HG02938 (cell line): ENCODE measurements at regions not wholly inside any gene's neighbourhood (a gene's known extent, or its start where the extent isn't known, plus 50 kb on each side); places are given as distances from the start of the nearest gene placed in this dataset.
"Not testable (repeated sequence)": the region's sequence is repeated elsewhere in the genome, so short reads cannot be mapped to it uniquely, and the experiment has no call there.

ENCODE experiments used
- ATAC-seq: cut with Tn5 transposase; IDR thresholded peaks from one replicate; pipeline ENCODE4 v1.9.1; 2021; ENCODE audit warnings: mild to moderate bottlenecking, moderate library complexity; ENCODE audit not compliant: unreplicated experiment

GRCh38 chr10:55180357-55180756, 379.3 kb upstream of the PCDH15 start:
- ATAC-seq: no peak

- no peak for ATAC-seq
These were observed 373.4 kb upstream of the PCDH15 start for GRCh38 chr10:55174419-55174818.

- no peak for ATAC-seq
These were observed 368.5 kb upstream of the PCDH15 start for GRCh38 chr10:55169493-55169892.

- ATAC-seq: no peak
These were observed 367.3 kb upstream of the PCDH15 start for GRCh38 chr10:55168343-55168742.

GRCh38 chr10:55163388-55163979, 362.5 kb upstream of the PCDH15 start:
- ATAC-seq: no peak

- not testable (repeated sequence) for ATAC-seq
These were observed 361.3 kb upstream of the PCDH15 start for GRCh38 chr10:55162321-55162720.

- no peak for ATAC-seq
These were observed 359.7 kb upstream of the PCDH15 start for GRCh38 chr10:55160655-55161283.

GRCh38 chr10:55158633-55159032, 357.6 kb upstream of the PCDH15 start:
- no peak for ATAC-seq

- ATAC-seq: no peak
These were observed 345.0 kb upstream of the PCDH15 start for GRCh38 chr10:55146032-55146431.

- ATAC-seq: no peak
These were observed 343.0 kb upstream of the PCDH15 start for GRCh38 chr10:55144001-55144400.

- ATAC-seq: no peak
These were observed 340.9 kb upstream of the PCDH15 start for GRCh38 chr10:55141892-55142291.

- no peak for ATAC-seq
These were observed 336.0 kb upstream of the PCDH15 start for GRCh38 chr10:55137063-55137462.

GRCh38 chr10:55104738-55105137, 303.7 kb upstream of the PCDH15 start:
- ATAC-seq: no peak

- ATAC-seq: no peak
These were observed 297.4 kb upstream of the PCDH15 start for GRCh38 chr10:55098452-55098851.

GRCh38 chr10:55091691-55092328, 290.8 kb upstream of the PCDH15 start:
- ATAC-seq: no peak

GRCh38 chr10:55078121-55078520, 277.1 kb upstream of the PCDH15 start:
- no peak for ATAC-seq

GRCh38 chr10:55065185-55065584, 264.2 kb upstream of the PCDH15 start:
- ATAC-seq: no peak

GRCh38 chr10:55063811-55064210, 262.8 kb upstream of the PCDH15 start:
- ATAC-seq: no peak

GRCh38 chr10:55062349-55062748, 261.3 kb upstream of the PCDH15 start:
- no peak for ATAC-seq

GRCh38 chr10:55058800-55059199, 257.8 kb upstream of the PCDH15 start:
- ATAC-seq: no peak

GRCh38 chr10:55051515-55051914, 250.5 kb upstream of the PCDH15 start:
- ATAC-seq: no peak

GRCh38 chr10:55048830-55049498, 247.9 kb upstream of the PCDH15 start:
- no peak for ATAC-seq
